Thyroid gland (tissue), 4 donors: ENCODE measurements at regions not wholly inside any gene's neighbourhood (a gene's known extent, or its start where the extent isn't known, plus 50 kb on each side); places are given as distances from the start of the nearest gene placed in this dataset.
"Not testable (repeated sequence)": the region's sequence is repeated elsewhere in the genome, so short reads cannot be mapped to it uniquely, and the experiment has no call there.

ENCODE experiments used
- DNase-seq, 2 donors: peaks; one replicate each; pipeline ENCODE4 v3.0.0-alpha.2; 2019
- H3K27ac ChIP-seq, 3 donors: fragments of 200-600 bp; sonication (generic); 1 replicate in 2 of 3; 2 replicates in 1 of 3; pipeline ENCODE4 v1.5.1; 2016 to 2019; ENCODE audit warnings: mild to moderate bottlenecking in 1 of 3, moderate library complexity in 1 of 3
- H3K27me3 ChIP-seq: fragments of 200-600 bp; sonication (generic); one replicate; pipeline ENCODE4 v1.5.1; 2019
- H3K36me3 ChIP-seq, 2 donors: fragments of 200-600 bp; sonication (generic); one replicate each; pipeline ENCODE4 v1.5.1; 2016 to 2019
- H3K4me1 ChIP-seq, 2 donors: fragments of 200-600 bp; sonication (generic); one replicate each; pipeline ENCODE4 v1.5.1; 2017 to 2019
- H3K4me3 ChIP-seq, 3 donors: fragments of 200-600 bp; sonication (generic); replicated peaks in 1 of 3; 1 replicate in 2 of 3; 2 replicates in 1 of 3; pipeline ENCODE4 v1.5.1; 2016; ENCODE audit warnings: mild to moderate bottlenecking in 1 of 3
- H3K9me3 ChIP-seq: fragments of 200-600 bp; sonication (generic); one replicate; pipeline ENCODE4 v1.5.1; 2017
- CTCF ChIP-seq, 6 experiments: fragments of 200-600 bp in 3 of 6; fragments of 450-650 bp in 3 of 6; sonication (generic) in 3 of 6; IDR thresholded peaks; one replicate each; pipeline ENCODE4 v1.5.1; 2016 to 2019; ENCODE audit warnings: antibody characterized with exemption in 6 of 6, mild to moderate bottlenecking in 2 of 6, inconsistent platforms in 1 of 6, moderate library complexity in 1 of 6
- POLR2A ChIP-seq, 2 donors: fragments of 450-650 bp; IDR thresholded peaks; one replicate each; pipeline ENCODE4 v1.6.1; 2017; ENCODE audit warnings: antibody characterized with exemption in 2 of 2, mild to moderate bottlenecking in 2 of 2, moderate library complexity in 1 of 2
- WGBS, 2 donors: methylation state at CpG; one replicate each; pipeline ENCODE4 v1.1.5; 2017; 5-methylcytosine and 5-hydroxymethylcytosine counted together
- intact Hi-C: fragments of 100-400 bp; cut with DNase I; formaldehyde crosslinking; loops from one replicate; pipeline ENCODE4 v1.15.1; 2023

GRCh38 chr4:170801771-170802170 lies 712.0 kb upstream of the AADAT start:
- no peaks in the 10 kb centered on the region for H3K27me3 ChIP-seq
- no peaks in the 10 kb centered on the region for H3K4me1 ChIP-seq
- intact Hi-C loops = no loop called here
- 62 to 75% methylated on average over 3 of the region's 3 CpGs for WGBS, 2 donors
- H3K9me3 ChIP-seq = no peaks in the 10 kb centered on the region
- no peak for DNase-seq
- no peak overlapping the region for H3K27ac ChIP-seq
- TF ChIP-seq POLR2A (IDR thresholded peaks at IDR 0.05) (no peak), CTCF (IDR thresholded peaks at IDR 0.05) (no peak)
- H3K4me3 ChIP-seq = no peak overlapping the region
- no peaks in the 10 kb centered on the region for H3K36me3 ChIP-seq

GRCh38 chr4:170794525-170794924 lies 704.8 kb upstream of the AADAT start:
- Histone ChIP-seq H3K4me3 (no peak overlapping the region), H3K9me3 (no peaks in the 10 kb centered on the region), H3K27me3 (no peaks in the 10 kb centered on the region), H3K4me1 (no peaks in the 10 kb centered on the region), H3K27ac (no peak overlapping the region), H3K36me3 (no peaks in the 10 kb centered on the region)
- TF ChIP-seq POLR2A (IDR thresholded peaks at IDR 0.05) (no peak), CTCF (IDR thresholded peaks at IDR 0.05) (no peak)
- 69 to 72% methylated on average over 3 of the region's 3 CpGs for WGBS, 2 donors
- intact Hi-C loops = no loop called here
- no peak for DNase-seq

GRCh38 chr4:170788540-170789051 lies 698.8 kb upstream of the AADAT start:
- 94 to 96% methylated on average over 24 of the region's 28 CpGs for WGBS, 2 donors
- H3K27ac ChIP-seq, H3K4me1 ChIP-seq, H3K27me3 ChIP-seq, H3K9me3 ChIP-seq, intact Hi-C loops, H3K36me3 ChIP-seq, H3K4me3 ChIP-seq, DNase-seq: not testable (repeated sequence)

GRCh38 chr4:170777663-170778062 lies 687.9 kb upstream of the AADAT start:
- intact Hi-C loops = no loop called here
- Histone ChIP-seq H3K27ac (no peak overlapping the region), H3K4me3 (no peak overlapping the region), H3K27me3 (no peaks in the 10 kb centered on the region), H3K36me3 (no peaks in the 10 kb centered on the region), H3K4me1 (no peaks in the 10 kb centered on the region), H3K9me3 (no peaks in the 10 kb centered on the region)
- no peak for DNase-seq
- no peak for TF ChIP-seq POLR2A (IDR thresholded peaks at IDR 0.05)
- no peak for TF ChIP-seq CTCF (IDR thresholded peaks at IDR 0.05)
- 84 to 89% methylated on average over 3 of the region's 3 CpGs for WGBS, 2 donors

GRCh38 chr4:170776983-170777382 lies 687.2 kb upstream of the AADAT start:
- no peaks in the 10 kb centered on the region for H3K9me3 ChIP-seq
- no peaks in the 10 kb centered on the region for H3K36me3 ChIP-seq
- DNase-seq = no peak
- 86 to 89% methylated on average over 6 of the region's 6 CpGs for WGBS, 2 donors
- TF ChIP-seq CTCF (IDR thresholded peaks at IDR 0.05) (no peak), POLR2A (IDR thresholded peaks at IDR 0.05) (no peak)
- no peaks in the 10 kb centered on the region for H3K27me3 ChIP-seq
- no peak overlapping the region for H3K4me3 ChIP-seq
- intact Hi-C loops = no loop called here
- no peak overlapping the region for H3K27ac ChIP-seq
- H3K4me1 ChIP-seq = no peaks in the 10 kb centered on the region

GRCh38 chr4:170775851-170776250 lies 686.1 kb upstream of the AADAT start:
- Histone ChIP-seq H3K4me1 (no peaks in the 10 kb centered on the region), H3K9me3 (no peaks in the 10 kb centered on the region), H3K4me3 (no peak overlapping the region), H3K27me3 (no peaks in the 10 kb centered on the region), H3K27ac (no peak overlapping the region), H3K36me3 (no peaks in the 10 kb centered on the region)
- intact Hi-C loops = no loop called here
- no peak for DNase-seq
- WGBS, 2 donors = 94 to 100% methylated on average over 2 to 4 of the region's 4 CpGs
- TF ChIP-seq CTCF (IDR thresholded peaks at IDR 0.05) = no peak
- no peak for TF ChIP-seq POLR2A (IDR thresholded peaks at IDR 0.05)
